ENCODE measurements at regions not wholly inside any gene's neighbourhood (a gene's known extent, or its start where the extent isn't known, plus 50 kb on each side); places are given as distances from the start of the nearest gene placed in this dataset.

GRCh38 chr12:124440841-124441381 lies 126.5 kb downstream of the NCOR2 start:
- no peak for DNase-seq

GRCh38 chr12:124440031-124440626 lies 127.3 kb downstream of the NCOR2 start:
- no peak for DNase-seq

GRCh38 chr12:124438437-124439056 lies 128.9 kb downstream of the NCOR2 start:
- no peak for DNase-seq

GRCh38 chr12:124437617-124438436 lies 129.6 kb downstream of the NCOR2 start:
- no peak for DNase-seq

- DNase-seq: no peak
Measured at GRCh38 chr12:124437121-124437520, 130.3 kb downstream of the NCOR2 start.

- no peak for DNase-seq
Measured at GRCh38 chr12:124436366-124436765, 131.0 kb downstream of the NCOR2 start.

GRCh38 chr12:124435806-124436345 lies 131.5 kb downstream of the NCOR2 start:
- DNase-seq: no peak

- DNase-seq: no peak
Measured at GRCh38 chr12:124434951-124435805, 132.2 kb downstream of the NCOR2 start.

- no peak for DNase-seq
Measured at GRCh38 chr12:124434354-124434753, 133.1 kb downstream of the NCOR2 start.

- DNase-seq: no peak
Measured at GRCh38 chr12:124433879-124434278, 133.5 kb downstream of the NCOR2 start.

GRCh38 chr12:124433147-124433874 lies 134.1 kb downstream of the NCOR2 start:
- DNase-seq: no peak

- DNase-seq: no peak
Measured at GRCh38 chr12:124432376-124432775, 135.0 kb downstream of the NCOR2 start.

- no peak for DNase-seq
Measured at GRCh38 chr12:124431971-124432370, 135.4 kb downstream of the NCOR2 start.

GRCh38 chr12:124430491-124430890 lies 135.6 kb downstream of the RFLNA start:
- no peak for DNase-seq

GRCh38 chr12:124429535-124429934 lies 134.6 kb downstream of the RFLNA start:
- no peak for DNase-seq

GRCh38 chr12:124428792-124429281 lies 133.9 kb downstream of the RFLNA start:
- no peak for DNase-seq

GRCh38 chr12:124428136-124428791 lies 133.4 kb downstream of the RFLNA start:
- DNase-seq: peak; percentile 87

- DNase-seq: no peak
Measured at GRCh38 chr12:124426594-124427555, 132.0 kb downstream of the RFLNA start.

GRCh38 chr12:124425667-124426066 lies 130.8 kb downstream of the RFLNA start:
- no peak for DNase-seq

GRCh38 chr12:124424516-124424905 lies 129.6 kb downstream of the RFLNA start:
- no peak for DNase-seq

All from NCI-H2171 treated with DMSO at 0.1 percent for 48 hours (cell line).